ENCODE measurements at regions not wholly inside any gene's neighbourhood (a gene's known extent, or its start where the extent isn't known, plus 50 kb on each side); places are given as distances from the start of the nearest gene placed in this dataset.

- H3K27ac ChIP-seq (ENCODE audit: low read depth, low read length) = no peak overlapping the region
- H2AFZ ChIP-seq (ENCODE audit: low read depth, low read length, severe bottlenecking) = no peak overlapping the region
- H3K79me2 ChIP-seq (ENCODE audit: insufficient read depth, low read length) = no peaks in the 10 kb centered on the region
- no peaks in the 10 kb centered on the region for H3F3A ChIP-seq (ENCODE audit: insufficient read depth)
- H3K9me3 ChIP-seq (ENCODE audit: insufficient read depth, low read length) = no peaks in the 10 kb centered on the region
- H3K27me3 ChIP-seq (ENCODE audit: low read length) = no peaks in the 10 kb centered on the region
- H3K4me3 ChIP-seq (ENCODE audit: insufficient read depth, low read length, poor library complexity, severe bottlenecking) = no peak overlapping the region
- H3K9me2 ChIP-seq (replicated peaks; ENCODE audit: insufficient read depth, low read length) = no peaks in the 10 kb centered on the region
- TF ChIP-seq EZH2phosphoT487 (conservative IDR thresholded peaks at IDR 0.05; ENCODE audit: low read length) = no peak
- TF ChIP-seq, protein P1, sequence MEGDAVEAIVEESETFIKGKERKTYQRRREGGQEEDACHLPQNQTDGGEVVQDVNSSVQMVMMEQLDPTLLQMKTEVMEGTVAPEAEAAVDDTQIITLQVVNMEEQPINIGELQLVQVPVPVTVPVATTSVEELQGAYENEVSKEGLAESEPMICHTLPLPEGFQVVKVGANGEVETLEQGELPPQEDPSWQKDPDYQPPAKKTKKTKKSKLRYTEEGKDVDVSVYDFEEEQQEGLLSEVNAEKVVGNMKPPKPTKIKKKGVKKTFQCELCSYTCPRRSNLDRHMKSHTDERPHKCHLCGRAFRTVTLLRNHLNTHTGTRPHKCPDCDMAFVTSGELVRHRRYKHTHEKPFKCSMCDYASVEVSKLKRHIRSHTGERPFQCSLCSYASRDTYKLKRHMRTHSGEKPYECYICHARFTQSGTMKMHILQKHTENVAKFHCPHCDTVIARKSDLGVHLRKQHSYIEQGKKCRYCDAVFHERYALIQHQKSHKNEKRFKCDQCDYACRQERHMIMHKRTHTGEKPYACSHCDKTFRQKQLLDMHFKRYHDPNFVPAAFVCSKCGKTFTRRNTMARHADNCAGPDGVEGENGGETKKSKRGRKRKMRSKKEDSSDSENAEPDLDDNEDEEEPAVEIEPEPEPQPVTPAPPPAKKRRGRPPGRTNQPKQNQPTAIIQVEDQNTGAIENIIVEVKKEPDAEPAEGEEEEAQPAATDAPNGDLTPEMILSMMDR (IDR thresholded peaks at IDR 0.05; ENCODE audit: insufficient read depth, low read length, poor library complexity, severe bottlenecking) = no peak
- H4K20me1 ChIP-seq (ENCODE audit: low read depth, low read length) = no peaks in the 10 kb centered on the region
- no peak overlapping the region for H3K9ac ChIP-seq (ENCODE audit: low read length)
- H3K4me2 ChIP-seq (ENCODE audit: low read depth, low read length, poor library complexity, severe bottlenecking) = no peak overlapping the region
- no peaks in the 10 kb centered on the region for H3K36me3 ChIP-seq (ENCODE audit: low read length)
Observed at GRCh38 chr3:29128001-29128400, 152.9 kb upstream of the RBMS3 start.

GRCh38 chr3:29137601-29138000, 143.3 kb upstream of the RBMS3 start:
- H2AFZ ChIP-seq (ENCODE audit: low read depth, low read length, severe bottlenecking) = no peak overlapping the region
- no peaks in the 10 kb centered on the region for H3K27me3 ChIP-seq (ENCODE audit: low read length)
- H4K20me1 ChIP-seq (ENCODE audit: low read depth, low read length) = no peaks in the 10 kb centered on the region
- no peaks in the 10 kb centered on the region for H3K9me3 ChIP-seq (ENCODE audit: insufficient read depth, low read length)
- no peaks in the 10 kb centered on the region for H3K79me2 ChIP-seq (ENCODE audit: insufficient read depth, low read length)
- H3K4me3 ChIP-seq (ENCODE audit: insufficient read depth, low read length, poor library complexity, severe bottlenecking) = no peak overlapping the region
- no peaks in the 10 kb centered on the region for H3K9me2 ChIP-seq (replicated peaks; ENCODE audit: insufficient read depth, low read length)
- no peaks in the 10 kb centered on the region for H3F3A ChIP-seq (ENCODE audit: insufficient read depth)
- no peaks in the 10 kb centered on the region for H3K36me3 ChIP-seq (ENCODE audit: low read length)
- H3K4me2 ChIP-seq (ENCODE audit: low read depth, low read length, poor library complexity, severe bottlenecking) = no peak overlapping the region
- H3K9ac ChIP-seq (ENCODE audit: low read length) = no peak overlapping the region
- H3K27ac ChIP-seq (ENCODE audit: low read depth, low read length) = no peak overlapping the region
- TF ChIP-seq, protein P1 (IDR thresholded peaks at IDR 0.05; ENCODE audit: insufficient read depth, low read length, poor library complexity, severe bottlenecking) = no peak
- TF ChIP-seq EZH2phosphoT487 (conservative IDR thresholded peaks at IDR 0.05; ENCODE audit: low read length) = no peak

GRCh38 chr3:29138171-29138570, 142.7 kb upstream of the RBMS3 start:
- H2AFZ ChIP-seq (ENCODE audit: low read depth, low read length, severe bottlenecking) = no peak overlapping the region

More at GRCh38 chr3:29138171-29138570, 142.7 kb upstream of the RBMS3 start:
- Histone ChIP-seq H3K4me2 (ENCODE audit: low read depth, low read length, poor library complexity, severe bottlenecking) (no peak overlapping the region), H3F3A (ENCODE audit: insufficient read depth) (no peaks in the 10 kb centered on the region), H3K27ac (ENCODE audit: low read depth, low read length) (no peak overlapping the region), H3K27me3 (ENCODE audit: low read length) (no peaks in the 10 kb centered on the region), H3K9ac (ENCODE audit: low read length) (no peak overlapping the region), H3K79me2 (ENCODE audit: insufficient read depth, low read length) (no peaks in the 10 kb centered on the region), H3K36me3 (ENCODE audit: low read length) (no peaks in the 10 kb centered on the region), H3K9me2 (replicated peaks; ENCODE audit: insufficient read depth, low read length) (no peaks in the 10 kb centered on the region), H3K9me3 (ENCODE audit: insufficient read depth, low read length) (no peaks in the 10 kb centered on the region), H4K20me1 (ENCODE audit: low read depth, low read length) (no peaks in the 10 kb centered on the region), H3K4me3 (ENCODE audit: insufficient read depth, low read length, poor library complexity, severe bottlenecking) (no peak overlapping the region)
- TF ChIP-seq, protein P1 (IDR thresholded peaks at IDR 0.05; ENCODE audit: insufficient read depth, low read length, poor library complexity, severe bottlenecking) = no peak
- TF ChIP-seq EZH2phosphoT487 (conservative IDR thresholded peaks at IDR 0.05; ENCODE audit: low read length) = no peak
